SU-DHL-6 (cell line): ENCODE measurements at regions not wholly inside any gene's neighbourhood (a gene's known extent, or its start where the extent isn't known, plus 50 kb on each side); places are given as distances from the start of the nearest gene placed in this dataset.
"Not testable (repeated sequence)": the region's sequence is repeated elsewhere in the genome, so short reads cannot be mapped to it uniquely, and the experiment has no call there.

Source experiments
- EZH2phosphoT487 ChIP-seq: fragments of 200-600 bp; sonication (generic), shearing (Covaris generic); conservative IDR thresholded peaks from 2 replicates; pipeline ENCODE4 v1.6.1; 2018; ENCODE audit warnings: mild to moderate bottlenecking, antibody characterized with exemption, low read length, moderate library complexity, mixed read lengths
- TF ChIP-seq, protein P1 (sequence below): fragments of 200-600 bp; sonication (generic); IDR thresholded peaks from one replicate; pipeline ENCODE4 v1.5.1; 2017; ENCODE audit warnings: antibody characterized with exemption, mild to moderate bottlenecking, low read length, moderate library complexity; ENCODE audit not compliant: insufficient read depth, poor library complexity, severe bottlenecking

DNA sequence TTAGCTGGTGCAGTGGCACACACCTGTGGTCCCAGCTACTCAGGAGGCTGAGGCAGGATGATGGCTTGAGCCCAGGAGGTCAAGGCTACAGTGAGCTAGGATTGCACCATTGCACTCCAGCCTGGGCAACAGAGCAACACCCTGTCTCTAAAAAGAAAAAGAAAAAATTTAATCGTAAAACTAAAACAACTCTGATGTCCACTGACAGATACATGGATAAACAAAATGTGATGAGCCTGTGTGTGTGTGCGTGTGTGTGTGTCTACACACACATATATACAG is 99.6 kb downstream of the TPRA1 start:
- TF ChIP-seq, protein P1, sequence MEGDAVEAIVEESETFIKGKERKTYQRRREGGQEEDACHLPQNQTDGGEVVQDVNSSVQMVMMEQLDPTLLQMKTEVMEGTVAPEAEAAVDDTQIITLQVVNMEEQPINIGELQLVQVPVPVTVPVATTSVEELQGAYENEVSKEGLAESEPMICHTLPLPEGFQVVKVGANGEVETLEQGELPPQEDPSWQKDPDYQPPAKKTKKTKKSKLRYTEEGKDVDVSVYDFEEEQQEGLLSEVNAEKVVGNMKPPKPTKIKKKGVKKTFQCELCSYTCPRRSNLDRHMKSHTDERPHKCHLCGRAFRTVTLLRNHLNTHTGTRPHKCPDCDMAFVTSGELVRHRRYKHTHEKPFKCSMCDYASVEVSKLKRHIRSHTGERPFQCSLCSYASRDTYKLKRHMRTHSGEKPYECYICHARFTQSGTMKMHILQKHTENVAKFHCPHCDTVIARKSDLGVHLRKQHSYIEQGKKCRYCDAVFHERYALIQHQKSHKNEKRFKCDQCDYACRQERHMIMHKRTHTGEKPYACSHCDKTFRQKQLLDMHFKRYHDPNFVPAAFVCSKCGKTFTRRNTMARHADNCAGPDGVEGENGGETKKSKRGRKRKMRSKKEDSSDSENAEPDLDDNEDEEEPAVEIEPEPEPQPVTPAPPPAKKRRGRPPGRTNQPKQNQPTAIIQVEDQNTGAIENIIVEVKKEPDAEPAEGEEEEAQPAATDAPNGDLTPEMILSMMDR, result not testable (repeated sequence)
- not testable (repeated sequence) for TF ChIP-seq EZH2phosphoT487
